GM18907 (cell line): ENCODE measurements at regions not wholly inside any gene's neighbourhood (a gene's known extent, or its start where the extent isn't known, plus 50 kb on each side); places are given as distances from the start of the nearest gene placed in this dataset.
"Not testable (repeated sequence)": the region's sequence is repeated elsewhere in the genome, so short reads cannot be mapped to it uniquely, and the experiment has no call there.

Experiments used
- ATAC-seq: cut with Tn5 transposase; IDR thresholded peaks from one replicate; pipeline ENCODE4 v1.9.1; 2021; ENCODE audit warnings: mild to moderate bottlenecking, moderate library complexity; ENCODE audit not compliant: unreplicated experiment

GRCh38 chr10:15921423-15921945, 61.2 kb upstream of the MINDY3 start:
- not testable (repeated sequence) for ATAC-seq

- ATAC-seq, result no peak
These were observed 71.1 kb upstream of the MINDY3 start for GRCh38 chr10:15931376-15931775.

GRCh38 chr10:15939543-15939942, 79.2 kb upstream of the MINDY3 start:
- not testable (repeated sequence) for ATAC-seq

GRCh38 chr10:15943426-15943825, 83.1 kb upstream of the MINDY3 start:
- ATAC-seq, result no peak

- no peak for ATAC-seq
These were observed 93.9 kb upstream of the MINDY3 start for GRCh38 chr10:15954188-15954587.

- ATAC-seq, result no peak
These were observed 100.0 kb upstream of the MINDY3 start for GRCh38 chr10:15960277-15960676.

- not testable (repeated sequence) for ATAC-seq
These were observed 112.4 kb upstream of the MINDY3 start for GRCh38 chr10:15972736-15973135.

- no peak for ATAC-seq
These were observed 125.4 kb upstream of the MINDY3 start for GRCh38 chr10:15985690-15986089.

- ATAC-seq, result no peak
These were observed 130.3 kb upstream of the MINDY3 start for GRCh38 chr10:15990535-15991129.

- ATAC-seq, result no peak
These were observed 137.0 kb upstream of the MINDY3 start for GRCh38 chr10:15997313-15997712.

GRCh38 chr10:16001581-16001980, 141.3 kb upstream of the MINDY3 start:
- ATAC-seq, result no peak

GRCh38 chr10:16009785-16010184, 149.5 kb upstream of the MINDY3 start:
- ATAC-seq, result no peak

- ATAC-seq, result no peak
These were observed 151.2 kb upstream of the MINDY3 start for GRCh38 chr10:16011548-16011947.

GRCh38 chr10:16014469-16014868, 154.2 kb upstream of the MINDY3 start:
- ATAC-seq, result no peak

GRCh38 chr10:16016688-16017087, 156.4 kb upstream of the MINDY3 start:
- no peak for ATAC-seq

- ATAC-seq, result no peak
These were observed 160.5 kb upstream of the MINDY3 start for GRCh38 chr10:16020836-16021235.

- not testable (repeated sequence) for ATAC-seq
These were observed 166.5 kb upstream of the MINDY3 start for GRCh38 chr10:16026832-16027231.

GRCh38 chr10:16030562-16030961, 170.3 kb upstream of the MINDY3 start:
- no peak for ATAC-seq

- ATAC-seq, result no peak
These were observed 188.7 kb upstream of the MINDY3 start for GRCh38 chr10:16049050-16049449.

- ATAC-seq, result no peak
These were observed 189.5 kb upstream of the MINDY3 start for GRCh38 chr10:16049782-16050181.

- ATAC-seq, result no peak
These were observed 203.0 kb upstream of the MINDY3 start for GRCh38 chr10:16063350-16063749.

- ATAC-seq, result not testable (repeated sequence)
These were observed 223.2 kb upstream of the MINDY3 start for GRCh38 chr10:16083551-16083950.

GRCh38 chr10:16105082-16105481, 244.8 kb upstream of the MINDY3 start:
- no peak for ATAC-seq
